Testis (tissue), 2 donors: ENCODE measurements at regions not wholly inside any gene's neighbourhood (a gene's known extent, or its start where the extent isn't known, plus 50 kb on each side); places are given as distances from the start of the nearest gene placed in this dataset.

ENCODE experiments used
- POLR2A ChIP-seq: fragments of 450-650 bp; IDR thresholded peaks from one replicate; pipeline ENCODE4 v1.6.1; 2017; ENCODE audit warnings: antibody characterized with exemption, mild to moderate bottlenecking, moderate library complexity
- TF ChIP-seq, protein P1 (sequence below), 3 experiments: fragments of 450-650 bp in 2 of 3; fragments of 200-600 bp in 1 of 3; sonication (generic) in 1 of 3; IDR thresholded peaks; one replicate each; pipeline ENCODE4 v1.5.1; 2016 to 2019; ENCODE audit warnings: antibody characterized with exemption in 3 of 3, mild to moderate bottlenecking in 2 of 3, moderate library complexity in 1 of 3

- TF ChIP-seq, protein P1, sequence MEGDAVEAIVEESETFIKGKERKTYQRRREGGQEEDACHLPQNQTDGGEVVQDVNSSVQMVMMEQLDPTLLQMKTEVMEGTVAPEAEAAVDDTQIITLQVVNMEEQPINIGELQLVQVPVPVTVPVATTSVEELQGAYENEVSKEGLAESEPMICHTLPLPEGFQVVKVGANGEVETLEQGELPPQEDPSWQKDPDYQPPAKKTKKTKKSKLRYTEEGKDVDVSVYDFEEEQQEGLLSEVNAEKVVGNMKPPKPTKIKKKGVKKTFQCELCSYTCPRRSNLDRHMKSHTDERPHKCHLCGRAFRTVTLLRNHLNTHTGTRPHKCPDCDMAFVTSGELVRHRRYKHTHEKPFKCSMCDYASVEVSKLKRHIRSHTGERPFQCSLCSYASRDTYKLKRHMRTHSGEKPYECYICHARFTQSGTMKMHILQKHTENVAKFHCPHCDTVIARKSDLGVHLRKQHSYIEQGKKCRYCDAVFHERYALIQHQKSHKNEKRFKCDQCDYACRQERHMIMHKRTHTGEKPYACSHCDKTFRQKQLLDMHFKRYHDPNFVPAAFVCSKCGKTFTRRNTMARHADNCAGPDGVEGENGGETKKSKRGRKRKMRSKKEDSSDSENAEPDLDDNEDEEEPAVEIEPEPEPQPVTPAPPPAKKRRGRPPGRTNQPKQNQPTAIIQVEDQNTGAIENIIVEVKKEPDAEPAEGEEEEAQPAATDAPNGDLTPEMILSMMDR (IDR thresholded peaks at IDR 0.05): no peak
- TF ChIP-seq POLR2A: no peak
These were observed 260.1 kb downstream of the GPATCH2 start for GRCh38 chr1:217370757-217371156.
